ENCODE measurements at regions not wholly inside any gene's neighbourhood (a gene's known extent, or its start where the extent isn't known, plus 50 kb on each side); places are given as distances from the start of the nearest gene placed in this dataset.

DNA sequence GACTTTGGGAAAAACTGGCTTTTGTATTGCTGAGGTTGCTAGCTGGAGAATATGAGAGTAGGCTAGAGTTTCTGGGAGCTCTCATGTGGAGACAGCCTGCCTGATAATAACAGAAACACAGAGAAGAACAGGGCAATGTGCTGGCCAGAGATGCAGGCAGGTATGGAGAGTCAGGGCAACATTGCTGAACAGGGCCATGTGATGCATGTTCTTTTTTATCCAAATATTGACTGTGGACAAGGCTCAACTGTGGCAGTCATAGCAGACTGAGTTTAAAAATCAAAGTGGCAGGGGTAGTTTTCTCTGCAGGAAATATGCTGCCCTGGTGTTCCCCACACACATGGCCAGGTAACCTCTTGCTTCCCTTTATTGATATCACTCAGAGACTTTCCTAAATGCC is 381.1 kb downstream of the RASEF start:
- peaks cover 17% of the 10 kb centered on the region for H3K4me1 Mint-ChIP-seq
- no peak overlapping the region for H3K4me3 Mint-ChIP-seq
- TF ChIP-seq, protein P1, sequence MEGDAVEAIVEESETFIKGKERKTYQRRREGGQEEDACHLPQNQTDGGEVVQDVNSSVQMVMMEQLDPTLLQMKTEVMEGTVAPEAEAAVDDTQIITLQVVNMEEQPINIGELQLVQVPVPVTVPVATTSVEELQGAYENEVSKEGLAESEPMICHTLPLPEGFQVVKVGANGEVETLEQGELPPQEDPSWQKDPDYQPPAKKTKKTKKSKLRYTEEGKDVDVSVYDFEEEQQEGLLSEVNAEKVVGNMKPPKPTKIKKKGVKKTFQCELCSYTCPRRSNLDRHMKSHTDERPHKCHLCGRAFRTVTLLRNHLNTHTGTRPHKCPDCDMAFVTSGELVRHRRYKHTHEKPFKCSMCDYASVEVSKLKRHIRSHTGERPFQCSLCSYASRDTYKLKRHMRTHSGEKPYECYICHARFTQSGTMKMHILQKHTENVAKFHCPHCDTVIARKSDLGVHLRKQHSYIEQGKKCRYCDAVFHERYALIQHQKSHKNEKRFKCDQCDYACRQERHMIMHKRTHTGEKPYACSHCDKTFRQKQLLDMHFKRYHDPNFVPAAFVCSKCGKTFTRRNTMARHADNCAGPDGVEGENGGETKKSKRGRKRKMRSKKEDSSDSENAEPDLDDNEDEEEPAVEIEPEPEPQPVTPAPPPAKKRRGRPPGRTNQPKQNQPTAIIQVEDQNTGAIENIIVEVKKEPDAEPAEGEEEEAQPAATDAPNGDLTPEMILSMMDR (IDR thresholded peaks at IDR 0.05; ENCODE audit: unreplicated experiment): no peak
- no peaks in the 10 kb centered on the region for H3K9me3 Mint-ChIP-seq
- no peaks in the 10 kb centered on the region for H3K36me3 Mint-ChIP-seq
- no peak overlapping the region for H3K27ac Mint-ChIP-seq
- peaks cover 2% of the 10 kb centered on the region for H3K27me3 Mint-ChIP-seq (ENCODE audit: low read depth)
- DNase-seq (ENCODE audit: low spot score in 2 of 2, unreplicated experiment in 2 of 2): no peak

DNA sequence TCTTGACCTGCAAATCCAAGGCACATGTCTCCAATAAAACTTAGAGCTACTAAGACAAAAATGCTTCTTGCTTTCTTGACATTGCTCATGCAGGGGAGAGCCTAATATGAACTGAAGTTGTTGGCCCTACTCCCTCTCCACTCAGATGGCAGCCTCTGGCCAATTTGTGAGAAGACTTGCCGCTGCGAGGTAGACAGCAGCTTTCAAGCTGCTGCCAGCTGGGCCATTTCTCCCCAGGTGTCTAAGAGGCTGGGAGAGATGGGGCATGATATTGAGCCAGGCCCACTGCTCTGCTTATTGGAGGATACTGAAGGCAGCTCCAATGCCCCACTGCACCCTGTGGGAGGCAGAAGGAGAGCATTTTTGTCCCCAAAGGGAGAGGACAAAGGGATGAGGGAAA is 380.5 kb downstream of the RASEF start:
- no peak overlapping the region for H3K4me3 Mint-ChIP-seq
- DNase-seq (ENCODE audit: low spot score in 2 of 2, unreplicated experiment in 2 of 2): no peak
- no peaks in the 10 kb centered on the region for H3K36me3 Mint-ChIP-seq
- no peak overlapping the region for H3K27ac Mint-ChIP-seq
- peaks cover 17% of the 10 kb centered on the region for H3K4me1 Mint-ChIP-seq
- TF ChIP-seq, protein P1 (IDR thresholded peaks at IDR 0.05; ENCODE audit: unreplicated experiment): no peak
- peaks cover 2% of the 10 kb centered on the region for H3K27me3 Mint-ChIP-seq (ENCODE audit: low read depth)
- H3K9me3 Mint-ChIP-seq: no peaks in the 10 kb centered on the region

DNA sequence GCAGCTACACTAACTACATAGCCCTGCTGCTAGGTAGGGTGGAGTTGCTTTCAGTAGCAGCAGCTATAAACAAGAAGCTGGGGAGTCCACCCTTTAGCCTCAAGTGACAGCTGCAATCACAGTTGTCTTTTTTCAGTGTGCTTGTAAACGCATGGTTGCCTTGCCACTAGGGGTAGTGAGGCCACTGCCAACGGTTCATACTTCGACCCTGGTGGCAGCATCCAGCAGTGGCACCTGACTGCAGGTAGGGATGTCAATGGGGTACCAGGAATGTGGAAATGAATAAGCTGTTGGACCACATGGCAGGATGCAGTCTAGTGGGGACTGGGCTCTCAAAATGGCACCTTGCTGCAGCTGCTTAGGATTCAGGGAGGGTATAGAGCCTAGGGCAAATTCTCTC is 367.2 kb downstream of the RASEF start:
- Mint-ChIP-seq H3K36me3 (peaks cover 5% of the 10 kb centered on the region), H3K27ac (no peak overlapping the region), H3K9me3 (peaks cover 29% of the 10 kb centered on the region), H3K27me3 (ENCODE audit: low read depth) (no peaks in the 10 kb centered on the region), H3K4me1 (peaks cover 9% of the 10 kb centered on the region), H3K4me3 (no peak overlapping the region)
- TF ChIP-seq, protein P1 (IDR thresholded peaks at IDR 0.05; ENCODE audit: unreplicated experiment): no peak
- DNase-seq (ENCODE audit: low spot score in 2 of 2, unreplicated experiment in 2 of 2): no peak

DNA sequence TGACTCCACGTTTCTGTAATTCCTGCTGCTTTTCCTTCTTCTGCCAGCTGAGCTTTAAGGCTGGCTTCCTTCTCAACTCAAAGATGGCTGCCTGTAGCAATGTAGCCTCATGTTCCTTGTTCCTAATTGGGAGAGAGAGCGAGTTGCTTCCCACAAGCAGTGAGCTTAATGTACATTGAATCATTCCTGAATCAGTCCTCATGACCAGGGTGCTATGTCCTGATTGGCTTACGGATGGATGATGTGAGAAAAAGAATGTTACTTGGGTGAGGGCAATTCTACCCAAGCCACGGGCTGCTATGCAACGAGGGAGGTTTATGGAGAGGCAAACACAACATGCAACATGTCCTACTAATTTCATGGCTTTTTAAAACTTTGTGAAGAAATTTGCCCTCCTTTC is 356.2 kb downstream of the RASEF start:
- TF ChIP-seq, protein P1 (IDR thresholded peaks at IDR 0.05; ENCODE audit: unreplicated experiment): no peak
- no peaks in the 10 kb centered on the region for H3K4me1 Mint-ChIP-seq
- no peak for DNase-seq (ENCODE audit: low spot score in 2 of 2, unreplicated experiment in 2 of 2)
- no peaks in the 10 kb centered on the region for H3K9me3 Mint-ChIP-seq
- no peak overlapping the region for H3K27ac Mint-ChIP-seq
- H3K36me3 Mint-ChIP-seq: no peaks in the 10 kb centered on the region
- H3K4me3 Mint-ChIP-seq: no peak overlapping the region
- peaks cover 12% of the 10 kb centered on the region for H3K27me3 Mint-ChIP-seq (ENCODE audit: low read depth)

DNA sequence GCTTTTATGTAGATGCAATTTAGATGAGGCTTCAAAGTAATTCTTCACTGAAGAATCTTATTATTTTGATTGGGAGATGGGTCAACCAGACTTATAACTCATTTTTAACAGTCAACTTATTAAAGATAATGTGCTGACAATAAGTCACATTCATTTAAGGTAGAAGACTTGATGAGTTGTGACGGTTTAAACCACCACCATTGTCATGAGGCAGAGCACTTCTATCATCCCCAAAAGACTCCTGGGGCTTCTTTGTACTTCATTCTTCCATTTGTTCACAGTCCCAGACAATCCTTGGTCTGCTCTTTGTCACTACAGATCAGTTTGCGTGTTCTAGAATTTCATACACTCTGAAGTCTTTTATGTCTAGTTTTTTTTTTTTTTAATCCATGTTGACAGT is 346.1 kb downstream of the RASEF start:
- DNase-seq (ENCODE audit: low spot score in 2 of 2, unreplicated experiment in 2 of 2): no peak
- no peak overlapping the region for H3K4me3 Mint-ChIP-seq
- H3K27ac Mint-ChIP-seq: no peak overlapping the region
- no peaks in the 10 kb centered on the region for H3K27me3 Mint-ChIP-seq (ENCODE audit: low read depth)
- peaks cover 32% of the 10 kb centered on the region for H3K9me3 Mint-ChIP-seq
- H3K36me3 Mint-ChIP-seq: no peaks in the 10 kb centered on the region
- TF ChIP-seq, protein P1 (IDR thresholded peaks at IDR 0.05; ENCODE audit: unreplicated experiment): no peak
- peaks cover 2% of the 10 kb centered on the region for H3K4me1 Mint-ChIP-seq

DNA sequence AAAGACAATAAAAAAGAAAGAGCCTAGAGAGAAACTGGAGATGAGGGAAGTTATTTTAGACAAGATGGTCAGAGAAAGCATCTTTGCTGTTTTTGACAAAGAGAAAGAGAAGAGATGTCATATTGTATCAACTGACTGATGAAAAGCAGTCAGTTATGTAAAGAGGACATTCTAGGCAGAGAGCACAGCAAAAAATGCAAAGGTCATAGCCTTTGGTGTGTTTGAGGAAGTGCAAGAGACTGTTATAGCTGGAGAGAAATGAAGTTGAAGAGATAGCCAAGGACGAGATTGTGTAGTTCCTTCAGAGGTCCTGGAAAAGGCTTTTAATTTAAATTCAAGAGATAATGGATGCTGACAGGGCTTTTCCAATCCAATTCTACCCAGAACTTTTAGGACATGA is 342.4 kb downstream of the RASEF start:
- Mint-ChIP-seq H3K4me1 (peaks cover 7% of the 10 kb centered on the region), H3K4me3 (no peak overlapping the region), H3K9me3 (peaks cover 23% of the 10 kb centered on the region), H3K27me3 (ENCODE audit: low read depth) (no peaks in the 10 kb centered on the region), H3K36me3 (no peaks in the 10 kb centered on the region), H3K27ac (no peak overlapping the region)
- TF ChIP-seq, protein P1 (IDR thresholded peaks at IDR 0.05; ENCODE audit: unreplicated experiment): no peak
- no peak for DNase-seq (ENCODE audit: low spot score in 2 of 2, unreplicated experiment in 2 of 2)

Measured in mesothelial cell of epicardium (in vitro differentiated cells).